ENCODE measurements at regions not wholly inside any gene's neighbourhood (a gene's known extent, or its start where the extent isn't known, plus 50 kb on each side); places are given as distances from the start of the nearest gene placed in this dataset.

DNA sequence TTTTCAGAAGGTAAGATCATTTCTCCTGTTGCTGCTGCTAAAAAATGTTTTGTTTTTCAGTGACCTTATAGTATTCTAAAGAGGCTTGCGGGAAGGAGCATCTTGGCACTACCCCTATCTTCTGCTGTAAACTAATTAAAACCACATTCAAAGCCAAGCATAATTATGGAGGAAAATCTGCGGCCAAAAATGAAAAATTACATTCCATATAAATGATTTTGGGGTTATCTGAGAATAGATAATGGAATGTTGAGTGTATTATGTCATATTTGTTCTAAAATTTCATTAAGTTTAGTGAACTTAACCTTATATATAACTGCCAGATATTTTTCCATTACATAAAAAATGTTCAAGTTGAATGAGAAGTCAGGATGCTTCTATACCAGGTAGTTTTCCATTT, 170.4 kb upstream of the TMC3 start:
- H3K4me3 Mint-ChIP-seq = no peak overlapping the region
- Histone ChIP-seq H3K4me3 (ENCODE audit: low read length) (no peak overlapping the region), H3K4me1 (ENCODE audit: control insufficient read depth in 2 of 2, insufficient read depth in 2 of 2, low read length in 2 of 2) (no peaks in the 10 kb centered on the region), H3K36me3 (ENCODE audit: control insufficient read depth in 2 of 3, insufficient read depth in 3 of 3, low read length in 3 of 3) (no peaks in the 10 kb centered on the region), H3K27me3 (ENCODE audit: control insufficient read depth in 2 of 2, insufficient read depth in 2 of 2, low read length in 2 of 2) (no peaks in the 10 kb centered on the region), H3K9me3 (ENCODE audit: control insufficient read depth in 2 of 3, low read length in 3 of 3) (no peaks in the 10 kb centered on the region), H3K27ac (ENCODE audit: low read depth, low read length) (no peak overlapping the region)
- DNase-seq (no peak), ATAC-seq (no peak)
- POLR2A ChIA-PET = no interaction called here
- intact Hi-C loops (cut with micrococcal nuclease) = no loop called here
- CTCF ChIA-PET = no interaction called here
- no peaks in the 10 kb centered on the region for H3K36me3 Mint-ChIP-seq
- H3K9me3 Mint-ChIP-seq = peaks cover 0 to 1% (median 0%) of the 10 kb centered on the region in 11 donors
- no peaks in the 10 kb centered on the region for H3K4me1 Mint-ChIP-seq
- no peak overlapping the region for H3K27ac Mint-ChIP-seq
- H3K27me3 Mint-ChIP-seq = peaks cover 8 to 32% (median 13%) of the 10 kb centered on the region in 5 donors

DNA sequence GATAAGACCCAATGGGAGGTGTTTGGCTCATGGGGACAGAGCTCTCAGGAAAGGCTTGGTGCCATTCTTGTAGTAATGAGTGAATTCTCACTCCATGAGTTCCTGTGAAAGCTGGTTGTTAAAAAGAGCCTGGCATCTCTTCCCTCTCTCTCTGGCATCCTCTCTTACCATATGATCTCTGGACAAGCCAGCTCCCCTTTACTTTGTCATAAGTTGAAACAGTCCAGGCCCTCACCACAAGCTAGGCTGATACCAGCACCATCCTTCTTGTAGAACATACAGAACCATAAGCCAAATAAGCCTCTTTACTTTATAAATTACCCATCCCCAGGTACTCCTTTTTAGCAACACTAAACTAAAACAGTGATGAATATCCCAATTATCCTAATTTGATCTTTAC, 166.9 kb upstream of the TMC3 start:
- no peaks in the 10 kb centered on the region for H3K36me3 ChIP-seq (ENCODE audit: control insufficient read depth in 2 of 3, insufficient read depth in 3 of 3, low read length in 3 of 3)
- intact Hi-C loops (cut with micrococcal nuclease) = no loop called here
- no peaks in the 10 kb centered on the region for H3K4me1 Mint-ChIP-seq
- no peak overlapping the region for H3K4me3 ChIP-seq (ENCODE audit: low read length)
- H3K27me3 Mint-ChIP-seq = peaks cover 19 to 31% (median 28%) of the 10 kb centered on the region in 5 donors
- no peak overlapping the region for H3K27ac ChIP-seq (ENCODE audit: low read depth, low read length)
- ATAC-seq (no peak), DNase-seq (no peak)
- H3K4me1 ChIP-seq (ENCODE audit: control insufficient read depth in 2 of 2, insufficient read depth in 2 of 2, low read length in 2 of 2) = no peaks in the 10 kb centered on the region
- H3K27ac Mint-ChIP-seq = no peak overlapping the region
- POLR2A ChIA-PET = no interaction called here
- H3K4me3 Mint-ChIP-seq = no peak overlapping the region
- no peaks in the 10 kb centered on the region for H3K9me3 ChIP-seq (ENCODE audit: control insufficient read depth in 2 of 3, low read length in 3 of 3)
- CTCF ChIA-PET = no interaction called here
- H3K36me3 Mint-ChIP-seq = no peaks in the 10 kb centered on the region
- H3K27me3 ChIP-seq (ENCODE audit: control insufficient read depth in 2 of 2, insufficient read depth in 2 of 2, low read length in 2 of 2) = no peaks in the 10 kb centered on the region
- peaks cover 0 to 4% (median 0%) of the 10 kb centered on the region in 11 donors for H3K9me3 Mint-ChIP-seq

DNA sequence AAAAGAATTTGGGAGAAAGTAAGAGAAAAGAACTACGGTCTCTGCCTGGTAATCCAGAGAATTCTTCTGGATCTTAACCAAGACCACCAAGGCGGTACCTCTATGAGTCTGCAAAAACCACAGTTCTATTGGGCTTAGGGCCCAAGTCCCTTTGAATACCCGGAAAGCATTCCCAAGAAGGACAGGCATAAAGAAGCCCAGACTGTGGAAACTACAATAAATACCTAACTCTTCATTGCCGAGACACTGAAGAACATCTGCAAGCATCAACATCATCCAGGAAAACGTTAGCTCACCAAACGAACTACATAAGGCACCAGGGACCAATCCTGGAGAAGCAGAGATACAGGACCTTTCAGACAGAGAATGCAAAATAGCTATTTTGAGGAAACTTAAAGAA, 162.3 kb upstream of the TMC3 start:
- no peak for ATAC-seq
- peaks cover 22 to 58% (median 37%) of the 10 kb centered on the region in 5 donors for H3K27me3 Mint-ChIP-seq
- H3K4me1 ChIP-seq (ENCODE audit: control insufficient read depth in 2 of 2, insufficient read depth in 2 of 2, low read length in 2 of 2) = no peaks in the 10 kb centered on the region
- ChIA-PET POLR2A (no interaction called here), CTCF (no interaction called here)
- H3K4me3 ChIP-seq (ENCODE audit: low read length) = no peak overlapping the region
- intact Hi-C loops (cut with micrococcal nuclease) = no loop called here
- no peaks in the 10 kb centered on the region for H3K27me3 ChIP-seq (ENCODE audit: control insufficient read depth in 2 of 2, insufficient read depth in 2 of 2, low read length in 2 of 2)
- no peaks in the 10 kb centered on the region for H3K4me1 Mint-ChIP-seq
- no peak overlapping the region for H3K27ac ChIP-seq (ENCODE audit: low read depth, low read length)
- H3K36me3 Mint-ChIP-seq = no peaks in the 10 kb centered on the region
- no peaks in the 10 kb centered on the region for H3K36me3 ChIP-seq (ENCODE audit: control insufficient read depth in 2 of 3, insufficient read depth in 3 of 3, low read length in 3 of 3)
- H3K4me3 Mint-ChIP-seq = no peak overlapping the region
- H3K27ac Mint-ChIP-seq = no peak overlapping the region
- no peak for DNase-seq
- H3K9me3 ChIP-seq (ENCODE audit: control insufficient read depth in 2 of 3, low read length in 3 of 3) = no peaks in the 10 kb centered on the region
- H3K9me3 Mint-ChIP-seq = peaks cover 0 to 4% (median 0%) of the 10 kb centered on the region in 11 donors

DNA sequence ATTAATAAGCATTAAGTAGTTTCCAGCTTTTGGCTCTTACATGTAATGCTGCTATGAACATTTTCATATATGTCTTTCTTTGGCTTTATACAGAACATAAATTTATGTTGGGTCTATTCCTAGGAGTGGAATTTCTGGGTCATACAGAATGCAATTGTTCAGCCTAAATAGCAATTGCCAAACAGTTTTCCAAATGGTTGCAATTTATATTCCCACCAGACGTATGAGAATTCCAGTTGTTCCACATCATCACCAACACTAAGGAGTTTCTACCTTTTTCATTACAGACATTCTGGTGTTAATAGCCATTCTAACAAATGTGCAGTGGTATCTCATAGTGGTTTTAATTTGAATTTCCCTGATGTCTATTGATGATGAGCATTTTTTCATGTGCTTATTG, 160.1 kb upstream of the TMC3 start:
- Mint-ChIP-seq H3K4me1 (no peaks in the 10 kb centered on the region), H3K27ac (no peak overlapping the region), H3K36me3 (no peaks in the 10 kb centered on the region), H3K9me3 (peaks cover 0 to 2% (median 0%) of the 10 kb centered on the region in 11 donors), H3K27me3 (peaks cover 16 to 58% (median 33%) of the 10 kb centered on the region in 5 donors), H3K4me3 (no peak overlapping the region)
- H3K4me3 ChIP-seq (ENCODE audit: low read length) = no peak overlapping the region
- H3K27ac ChIP-seq (ENCODE audit: low read depth, low read length) = no peak overlapping the region
- intact Hi-C loops (cut with micrococcal nuclease) = no loop called here
- DNase-seq (no peak), ATAC-seq (no peak)
- ChIA-PET CTCF (no interaction called here), POLR2A (no interaction called here)
- no peaks in the 10 kb centered on the region for H3K36me3 ChIP-seq (ENCODE audit: control insufficient read depth in 2 of 3, insufficient read depth in 3 of 3, low read length in 3 of 3)
- H3K4me1 ChIP-seq (ENCODE audit: control insufficient read depth in 2 of 2, insufficient read depth in 2 of 2, low read length in 2 of 2) = no peaks in the 10 kb centered on the region
- no peaks in the 10 kb centered on the region for H3K27me3 ChIP-seq (ENCODE audit: control insufficient read depth in 2 of 2, insufficient read depth in 2 of 2, low read length in 2 of 2)
- no peaks in the 10 kb centered on the region for H3K9me3 ChIP-seq (ENCODE audit: control insufficient read depth in 2 of 3, low read length in 3 of 3)

DNA sequence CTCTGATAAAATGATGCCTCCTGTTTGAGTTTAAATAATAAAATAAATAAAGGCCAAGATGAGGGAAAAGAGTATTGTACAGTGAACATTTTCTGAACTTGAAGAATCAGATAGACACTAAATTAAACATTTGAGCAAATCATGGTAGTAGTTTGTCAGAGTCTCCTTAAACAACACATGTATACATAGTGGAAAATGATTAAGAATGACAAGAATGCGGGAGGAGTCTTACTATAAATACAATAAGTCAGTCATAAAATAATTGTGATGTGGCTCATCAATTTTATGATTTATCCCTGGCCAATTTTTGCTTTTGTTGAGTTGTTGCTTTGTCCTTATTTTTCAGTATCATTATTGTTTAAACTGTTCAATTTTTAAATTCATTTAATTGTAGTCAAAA, 158.0 kb upstream of the TMC3 start:
- ChIA-PET POLR2A (no interaction called here), CTCF (no interaction called here)
- Histone ChIP-seq H3K4me1 (ENCODE audit: control insufficient read depth in 2 of 2, insufficient read depth in 2 of 2, low read length in 2 of 2) (no peaks in the 10 kb centered on the region), H3K27ac (ENCODE audit: low read depth, low read length) (no peak overlapping the region), H3K36me3 (ENCODE audit: control insufficient read depth in 2 of 3, insufficient read depth in 3 of 3, low read length in 3 of 3) (no peaks in the 10 kb centered on the region), H3K4me3 (ENCODE audit: low read length) (no peak overlapping the region), H3K27me3 (ENCODE audit: control insufficient read depth in 2 of 2, insufficient read depth in 2 of 2, low read length in 2 of 2) (peaks cover 0 to under 1% of the 10 kb centered on the region in 2 donors), H3K9me3 (ENCODE audit: control insufficient read depth in 2 of 3, low read length in 3 of 3) (no peaks in the 10 kb centered on the region)
- Mint-ChIP-seq H3K36me3 (no peaks in the 10 kb centered on the region), H3K27ac (no peak overlapping the region), H3K27me3 (peaks cover 11 to 44% (median 35%) of the 10 kb centered on the region in 5 donors), H3K4me3 (no peak overlapping the region), H3K9me3 (peaks cover 0 to 3% (median 0%) of the 10 kb centered on the region in 11 donors), H3K4me1 (no peaks in the 10 kb centered on the region)
- no peak for ATAC-seq
- intact Hi-C loops (cut with micrococcal nuclease) = no loop called here
- no peak for DNase-seq

DNA sequence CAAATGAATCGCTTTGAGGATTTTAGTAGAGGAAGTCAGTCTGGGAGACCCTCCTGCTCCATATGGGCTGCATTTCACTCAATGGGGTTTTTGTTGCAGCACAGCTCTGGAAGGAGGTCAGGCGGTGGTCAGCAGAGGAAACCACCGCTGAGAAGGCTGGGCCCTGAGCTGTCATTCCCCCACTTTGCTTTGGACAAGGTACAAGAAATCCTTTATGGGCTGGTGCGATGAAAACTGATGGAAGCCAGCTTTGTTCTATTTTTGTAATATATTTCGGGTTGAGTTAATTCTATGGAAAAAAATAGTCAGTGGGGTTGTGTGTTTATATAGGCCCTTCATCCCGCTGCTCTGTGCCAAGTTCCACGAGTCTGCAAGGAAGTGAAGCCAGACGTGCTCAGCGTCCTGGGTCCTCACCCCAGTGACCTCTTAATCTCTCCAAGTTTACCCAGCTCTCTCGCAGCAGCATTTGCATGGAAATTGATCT, 157.1 kb upstream of the TMC3 start:
- H3K27me3 ChIP-seq (ENCODE audit: control insufficient read depth in 2 of 2, insufficient read depth in 2 of 2, low read length in 2 of 2) = peaks cover 0 to 5% of the 10 kb centered on the region in 2 donors
- intact Hi-C loops (cut with micrococcal nuclease) = no loop called here
- no peaks in the 10 kb centered on the region for H3K4me1 ChIP-seq (ENCODE audit: control insufficient read depth in 2 of 2, insufficient read depth in 2 of 2, low read length in 2 of 2)
- Mint-ChIP-seq H3K27ac (no peak overlapping the region), H3K4me3 (no peak overlapping the region), H3K27me3 (peaks cover 6 to 42% (median 34%) of the 10 kb centered on the region in 5 donors), H3K36me3 (no peaks in the 10 kb centered on the region), H3K4me1 (no peaks in the 10 kb centered on the region), H3K9me3 (peaks cover 0 to 3% (median 0%) of the 10 kb centered on the region in 11 donors)
- no peak overlapping the region for H3K4me3 ChIP-seq (ENCODE audit: low read length)
- ATAC-seq (no peak), DNase-seq (no peak)
- H3K27ac ChIP-seq (ENCODE audit: low read depth, low read length) = no peak overlapping the region
- ChIA-PET POLR2A (no interaction called here), CTCF (no interaction called here)
- no peaks in the 10 kb centered on the region for H3K9me3 ChIP-seq (ENCODE audit: control insufficient read depth in 2 of 3, low read length in 3 of 3)
- no peaks in the 10 kb centered on the region for H3K36me3 ChIP-seq (ENCODE audit: control insufficient read depth in 2 of 3, insufficient read depth in 3 of 3, low read length in 3 of 3)

DNA sequence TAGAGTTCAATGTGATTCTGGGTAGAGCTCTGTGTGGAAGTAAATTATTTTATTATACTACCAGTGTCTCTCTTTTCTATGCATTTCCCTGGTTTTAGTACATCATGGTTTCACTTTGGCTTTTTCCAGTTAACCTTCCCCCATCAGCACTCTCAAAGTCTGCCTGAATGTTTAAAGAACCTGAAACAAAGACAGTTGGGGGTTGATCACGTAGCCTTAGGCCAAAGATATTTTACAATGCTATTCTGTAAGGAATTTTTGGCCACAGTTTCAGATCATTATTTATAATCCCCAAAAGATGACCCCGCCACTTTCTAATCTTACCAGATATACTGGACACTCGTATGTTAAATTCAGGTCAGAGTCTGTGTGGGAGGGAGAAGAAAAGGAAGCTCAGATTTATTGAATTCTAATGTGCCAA, 156.3 kb upstream of the TMC3 start:
- peaks cover 2 to 37% (median 32%) of the 10 kb centered on the region in 5 donors for H3K27me3 Mint-ChIP-seq
- no peak overlapping the region for H3K4me3 ChIP-seq (ENCODE audit: low read length)
- H3K27ac Mint-ChIP-seq = no peak overlapping the region

More for the DNA sequence above, 156.3 kb upstream of the TMC3 start:
- H3K36me3 ChIP-seq (ENCODE audit: control insufficient read depth in 2 of 3, insufficient read depth in 3 of 3, low read length in 3 of 3) = no peaks in the 10 kb centered on the region
- ATAC-seq (no peak), DNase-seq (no peak)
- Mint-ChIP-seq H3K4me3 (no peak overlapping the region), H3K4me1 (no peaks in the 10 kb centered on the region), H3K9me3 (peaks cover 0 to 3% (median 0%) of the 10 kb centered on the region in 11 donors), H3K36me3 (no peaks in the 10 kb centered on the region)
- intact Hi-C loops (cut with micrococcal nuclease) = no loop called here
- ChIA-PET CTCF (no interaction called here), POLR2A (no interaction called here)
- H3K4me1 ChIP-seq (ENCODE audit: control insufficient read depth in 2 of 2, insufficient read depth in 2 of 2, low read length in 2 of 2) = no peaks in the 10 kb centered on the region
- H3K27ac ChIP-seq (ENCODE audit: low read depth, low read length) = no peak overlapping the region
- no peaks in the 10 kb centered on the region for H3K9me3 ChIP-seq (ENCODE audit: control insufficient read depth in 2 of 3, low read length in 3 of 3)
- H3K27me3 ChIP-seq (ENCODE audit: control insufficient read depth in 2 of 2, insufficient read depth in 2 of 2, low read length in 2 of 2) = peaks cover 0 to 5% of the 10 kb centered on the region in 2 donors

Measured in naive thymus-derived CD4-positive, alpha-beta T cell (primary cell).